Lower leg skin (tissue), 3 donors: ENCODE measurements at regions not wholly inside any gene's neighbourhood (a gene's known extent, or its start where the extent isn't known, plus 50 kb on each side); places are given as distances from the start of the nearest gene placed in this dataset.

ENCODE experiments used
- POLR2A ChIP-seq, 2 donors: fragments of 450-650 bp; IDR thresholded peaks; one replicate each; pipeline ENCODE4 v1.6.1; 2016 to 2017; ENCODE audit warnings: antibody characterized with exemption in 2 of 2, mild to moderate bottlenecking in 1 of 2, moderate library complexity in 1 of 2
- TF ChIP-seq, protein P1 (sequence below), 3 donors: fragments of 450-650 bp; IDR thresholded peaks; one replicate each; pipeline ENCODE4 v1.5.1; 2016; ENCODE audit warnings: antibody characterized with exemption in 3 of 3, mild to moderate bottlenecking in 3 of 3, moderate library complexity in 2 of 3

GRCh38 chr1:238223076-238223640, 332.4 kb upstream of the ZP4 start:
- TF ChIP-seq POLR2A (IDR thresholded peaks at IDR 0.05) = no peak
- TF ChIP-seq, protein P1, sequence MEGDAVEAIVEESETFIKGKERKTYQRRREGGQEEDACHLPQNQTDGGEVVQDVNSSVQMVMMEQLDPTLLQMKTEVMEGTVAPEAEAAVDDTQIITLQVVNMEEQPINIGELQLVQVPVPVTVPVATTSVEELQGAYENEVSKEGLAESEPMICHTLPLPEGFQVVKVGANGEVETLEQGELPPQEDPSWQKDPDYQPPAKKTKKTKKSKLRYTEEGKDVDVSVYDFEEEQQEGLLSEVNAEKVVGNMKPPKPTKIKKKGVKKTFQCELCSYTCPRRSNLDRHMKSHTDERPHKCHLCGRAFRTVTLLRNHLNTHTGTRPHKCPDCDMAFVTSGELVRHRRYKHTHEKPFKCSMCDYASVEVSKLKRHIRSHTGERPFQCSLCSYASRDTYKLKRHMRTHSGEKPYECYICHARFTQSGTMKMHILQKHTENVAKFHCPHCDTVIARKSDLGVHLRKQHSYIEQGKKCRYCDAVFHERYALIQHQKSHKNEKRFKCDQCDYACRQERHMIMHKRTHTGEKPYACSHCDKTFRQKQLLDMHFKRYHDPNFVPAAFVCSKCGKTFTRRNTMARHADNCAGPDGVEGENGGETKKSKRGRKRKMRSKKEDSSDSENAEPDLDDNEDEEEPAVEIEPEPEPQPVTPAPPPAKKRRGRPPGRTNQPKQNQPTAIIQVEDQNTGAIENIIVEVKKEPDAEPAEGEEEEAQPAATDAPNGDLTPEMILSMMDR (IDR thresholded peaks at IDR 0.05) = no peak
